H1 (cell line): ENCODE measurements at regions not wholly inside any gene's neighbourhood (a gene's known extent, or its start where the extent isn't known, plus 50 kb on each side); places are given as distances from the start of the nearest gene placed in this dataset.

Experiments
- CTCF ChIA-PET: fragments of 300-600 bp; sonication (Branson Sonifier 250); formaldehyde crosslinking; loops from one replicate; lab custom pipeline; 2021; ENCODE audit not compliant: partially characterized antibody; lab: Charles Lee
- POLR2A ChIA-PET: fragments of 300-600 bp; sonication (Branson Sonifier 250); formaldehyde crosslinking; loops from one replicate; lab custom pipeline; 2021; ENCODE audit warnings: inconsistent platforms; ENCODE audit not compliant: partially characterized antibody; lab: Charles Lee
- DNase-seq, 2 experiments: peaks; one replicate each; pipeline versions ENCODE4 v3.0.0 to v3.0.0-alpha.2; 2010 to 2022; ENCODE audit warnings: low spot score in 2 of 2, low read depth in 1 of 2, mixed read lengths in 1 of 2
- FAIRE-seq: peaks from 2 replicates; lab custom pipeline; 2011; peaks lifted over from hg19 to GRCh38; lab: Jason Lieb, UNC
- H2AFZ ChIP-seq: 2 replicates; pipeline ENCODE4 v1.8.1; 2012; ENCODE audit warnings: low read length, inconsistent platforms
- H2AK5ac ChIP-seq: 2 replicates; pipeline ENCODE4 v1.6.1; 2013; ENCODE audit warnings: low read depth, low read length
- H2BK120ac ChIP-seq: replicated peaks from 2 replicates; pipeline ENCODE3; 2013; ENCODE audit warnings: low read depth, low read length, inconsistent platforms
- H2BK12ac ChIP-seq: 2 replicates; pipeline ENCODE4 v1.6.1; 2013; ENCODE audit warnings: low read depth, low read length
- H2BK15ac ChIP-seq: 2 replicates; pipeline ENCODE4 v1.6.1; 2013; ENCODE audit warnings: low read length
- H2BK20ac ChIP-seq: 2 replicates; pipeline ENCODE4 v1.6.1; 2013; ENCODE audit warnings: low read length
- H2BK5ac ChIP-seq: 2 replicates; pipeline ENCODE4 v1.6.1; 2013; ENCODE audit warnings: low read depth, low read length
- H3K14ac ChIP-seq: 2 replicates; pipeline ENCODE4 v1.6.1; 2013; ENCODE audit warnings: inconsistent platforms; ENCODE audit not compliant: insufficient read length
- H3K18ac ChIP-seq: 2 replicates; pipeline ENCODE4 v1.6.1; 2013; ENCODE audit warnings: low read length; ENCODE audit errors: extremely low read depth
- H3K23ac ChIP-seq: 2 replicates; pipeline ENCODE4 v1.6.1; 2013; ENCODE audit warnings: inconsistent platforms; ENCODE audit not compliant: insufficient read length
- H3K23me2 ChIP-seq: 2 replicates; pipeline ENCODE4 v1.6.1; 2013; ENCODE audit warnings: low read depth, low read length
- H3K27ac ChIP-seq: 2 replicates; pipeline ENCODE4 v1.6.1; 2011; ENCODE audit warnings: low read depth, low read length, inconsistent platforms
- H3K27me3 ChIP-seq, 4 experiments: replicated peaks in 1 of 4; 1 replicate in 1 of 4; 2 replicates in 3 of 4; pipeline versions ENCODE4 v1.6.1 to v1.8.1; 2011 to 2013; ENCODE audit warnings: low read length in 3 of 4, mild to moderate bottlenecking in 3 of 4, inconsistent platforms in 2 of 4, mixed read lengths in 2 of 4, moderate library complexity in 1 of 4; ENCODE audit not compliant: control insufficient read depth in 3 of 4, insufficient read depth in 3 of 4; ENCODE audit errors: extremely low read depth in 1 of 4
- H3K36me3 ChIP-seq, 4 experiments: 2 replicates each; pipeline versions ENCODE4 v1.6.1 to v1.8.1; 2011 to 2013; ENCODE audit warnings: mild to moderate bottlenecking in 4 of 4, low read length in 3 of 4, moderate library complexity in 2 of 4, control low read depth in 1 of 4, inconsistent platforms in 1 of 4; ENCODE audit not compliant: insufficient read depth in 4 of 4, control insufficient read depth in 2 of 4
- H3K4ac ChIP-seq: replicated peaks from 2 replicates; pipeline ENCODE3; 2013; ENCODE audit warnings: low read length, low read depth, mixed read lengths, inconsistent platforms; ENCODE audit not compliant: insufficient read length
- H3K4me1 ChIP-seq, 4 experiments: replicated peaks in 1 of 4; 1 replicate in 1 of 4; 2 replicates in 3 of 4; pipeline versions ENCODE4 v1.6.1 to v1.8.1; 2011 to 2013; ENCODE audit warnings: low read length in 3 of 4, inconsistent platforms in 2 of 4, mixed read lengths in 1 of 4; ENCODE audit not compliant: insufficient read depth in 4 of 4, control insufficient read depth in 3 of 4
- H3K4me2 ChIP-seq, 2 experiments: 2 replicates each; pipeline versions ENCODE4 v1.6.1 to v1.8.1; 2011 to 2013; ENCODE audit warnings: low read depth in 2 of 2, low read length in 2 of 2, control low read depth in 1 of 2, inconsistent platforms in 1 of 2, mild to moderate bottlenecking in 1 of 2; ENCODE audit not compliant: insufficient read depth in 1 of 2
- H3K4me3 ChIP-seq, 4 experiments: fragments of 200-600, 300-600 bp in 1 of 4; sonication (generic), shearing (Covaris generic), sonication (Bioruptor Twin) in 1 of 4; 2 replicates each; pipeline versions ENCODE4 v1.5.1 to v1.8.1; 2011 to 2016; ENCODE audit warnings: low read length in 4 of 4, low read depth in 3 of 4, control low read depth in 2 of 4, inconsistent platforms in 2 of 4, mild to moderate bottlenecking in 2 of 4, mixed read lengths in 1 of 4, moderate library complexity in 1 of 4; ENCODE audit not compliant: insufficient read depth in 2 of 4; ENCODE audit errors: extremely low read depth in 1 of 4
- H3K56ac ChIP-seq: replicated peaks from 2 replicates; pipeline ENCODE3; 2013; ENCODE audit warnings: low read depth, mild to moderate bottlenecking, mixed read lengths, low read length, inconsistent platforms; ENCODE audit not compliant: insufficient read length
- H3K79me1 ChIP-seq: 2 replicates; pipeline ENCODE4 v1.6.1; 2013; ENCODE audit warnings: low read depth, low read length, control low read depth
- H3K79me2 ChIP-seq, 2 experiments: 2 replicates each; pipeline versions ENCODE4 v1.6.1 to v1.8.1; 2012 to 2013; ENCODE audit warnings: low read length in 2 of 2, mild to moderate bottlenecking in 2 of 2, inconsistent platforms in 1 of 2; ENCODE audit not compliant: insufficient read depth in 2 of 2, control insufficient read depth in 1 of 2
- H3K9ac ChIP-seq, 4 experiments: replicated peaks in 1 of 4; 1 replicate in 1 of 4; 2 replicates in 3 of 4; pipeline versions ENCODE4 v1.6.1 to v1.8.1; 2011 to 2013; ENCODE audit warnings: low read depth in 3 of 4, low read length in 3 of 4, control low read depth in 2 of 4, mild to moderate bottlenecking in 2 of 4, moderate library complexity in 2 of 4, inconsistent platforms in 1 of 4; ENCODE audit errors: extremely low read depth in 1 of 4
- H3K9me3 ChIP-seq, 2 experiments: 2 replicates each; pipeline versions ENCODE4 v1.6.1 to v1.8.1; 2012 to 2013; ENCODE audit warnings: mild to moderate bottlenecking in 2 of 2, moderate library complexity in 2 of 2, control low read depth in 1 of 2, inconsistent platforms in 1 of 2, low read depth in 1 of 2, low read length in 1 of 2, mixed read lengths in 1 of 2; ENCODE audit not compliant: insufficient read depth in 2 of 2
- H4K20me1 ChIP-seq, 2 experiments: replicated peaks in 1 of 2; 2 replicates each; pipeline versions ENCODE3 to v1.8.1; 2011 to 2013; ENCODE audit warnings: inconsistent platforms in 2 of 2, low read length in 2 of 2, mild to moderate bottlenecking in 1 of 2; ENCODE audit not compliant: insufficient read depth in 2 of 2, control insufficient read depth in 1 of 2
- H4K5ac ChIP-seq: 2 replicates; pipeline ENCODE4 v1.6.1; 2013; ENCODE audit warnings: low read length, low read depth, mixed read lengths, inconsistent platforms; ENCODE audit not compliant: insufficient read length
- H4K8ac ChIP-seq: 2 replicates; pipeline ENCODE4 v1.8.0; 2013; ENCODE audit warnings: mild to moderate bottlenecking, moderate library complexity, low read length, inconsistent platforms; ENCODE audit not compliant: insufficient read depth; ENCODE audit errors: extremely low read depth
- H4K91ac ChIP-seq: replicated peaks from 2 replicates; pipeline ENCODE3; 2013; ENCODE audit warnings: low read length, mixed read lengths, inconsistent platforms; ENCODE audit not compliant: insufficient read length
- RNF2 ChIP-seq: fragments of 200-900, 300-1000 bp; sonication (generic); IDR thresholded peaks from 2 replicates; pipeline ENCODE4 v1.7.1; 2016; ENCODE audit warnings: borderline replicate concordance, low read depth, mild to moderate bottlenecking, antibody characterized with exemption, low read length; ENCODE audit not compliant: poor library complexity, severe bottlenecking; ENCODE audit errors: missing control alignments
- WGBS, 2 experiments: shearing (Covaris generic) in 1 of 2; methylation state at CpG; one replicate each; pipeline versions ENCODE4 v1.1.6 to v1.1.7; 2013 to 2015; ENCODE audit warnings: low lambda C conversion rate in 2 of 2, mixed read lengths in 2 of 2, inconsistent platforms in 1 of 2, low coverage in 1 of 2, missing lambda C conversion rate in 1 of 2; ENCODE audit not compliant: insufficient replicate concordance in 2 of 2, insufficient coverage in 1 of 2, insufficient read length in 1 of 2; ENCODE audit errors: extremely low coverage in 1 of 2, missing lambda C conversion rate in 1 of 2; 5-methylcytosine and 5-hydroxymethylcytosine counted together

GRCh38 chr16:29146266-29146665 is 161.4 kb downstream of the LAT start:
- FAIRE-seq (no peak), DNase-seq (no peak)
- no peak overlapping the region for H3K4ac ChIP-seq
- no peak overlapping the region for H2AK5ac ChIP-seq
- H4K8ac ChIP-seq: no peak overlapping the region
- H2BK20ac ChIP-seq: no peak overlapping the region
- no peak for TF ChIP-seq RNF2
- no peak overlapping the region for H2AFZ ChIP-seq
- no peak overlapping the region for H3K18ac ChIP-seq
- H3K9me3 ChIP-seq: no peaks in the 10 kb centered on the region
- WGBS, 2 experiments: 92% methylated on average over 6 of the region's 15 CpGs; no CpG with 5 or more reads in 1 of the 2 experiments
- no peak overlapping the region for H3K4me3 ChIP-seq
- no peak overlapping the region for H4K91ac ChIP-seq
- H2BK12ac ChIP-seq: no peak overlapping the region
- no peak overlapping the region for H2BK120ac ChIP-seq
- H3K56ac ChIP-seq: no peak overlapping the region
- H3K79me1 ChIP-seq: no peaks in the 10 kb centered on the region
- H4K5ac ChIP-seq: no peak overlapping the region
- H2BK5ac ChIP-seq: no peak overlapping the region
- ChIA-PET POLR2A (no interaction called here), CTCF (no interaction called here)
- H3K14ac ChIP-seq: no peak overlapping the region
- H3K27me3 ChIP-seq: no peaks in the 10 kb centered on the region
- H3K36me3 ChIP-seq: no peaks in the 10 kb centered on the region
- H2BK15ac ChIP-seq: no peak overlapping the region
- no peaks in the 10 kb centered on the region for H3K79me2 ChIP-seq
- H3K9ac ChIP-seq: no peak overlapping the region
- H3K4me1 ChIP-seq: no peaks in the 10 kb centered on the region
- no peak overlapping the region for H3K27ac ChIP-seq
- H3K23ac ChIP-seq: no peak overlapping the region
- no peak overlapping the region for H3K4me2 ChIP-seq
- H4K20me1 ChIP-seq: no peaks in the 10 kb centered on the region
- no peaks in the 10 kb centered on the region for H3K23me2 ChIP-seq
